ENCODE measurements at regions not wholly inside any gene's neighbourhood (a gene's known extent, or its start where the extent isn't known, plus 50 kb on each side); places are given as distances from the start of the nearest gene placed in this dataset.

GRCh38 chr14:94886931-94887330, 117.0 kb upstream of the GSC start:
- Histone ChIP-seq H3K27me3 (peaks cover 0 to 17% of the 10 kb centered on the region in 2 donors), H3K4me3 (no peak overlapping the region), H3K9me3 (no peaks in the 10 kb centered on the region), H3K27ac (no peak overlapping the region), H3K36me3 (no peaks in the 10 kb centered on the region), H3K4me1 (no peaks in the 10 kb centered on the region)
- no peak for TF ChIP-seq CTCF (IDR thresholded peaks at IDR 0.05)
- no peak for DNase-seq
- ATAC-seq: no peak
- intact Hi-C loops (cut with DNase I): no loop called here

GRCh38 chr14:94885481-94886155, 115.7 kb upstream of the GSC start:
- H3K36me3 ChIP-seq: no peaks in the 10 kb centered on the region
- no peak for DNase-seq
- intact Hi-C loops (cut with DNase I): no loop called here

GRCh38 chr14:94884616-94885230, 114.8 kb upstream of the GSC start:
- intact Hi-C loops (cut with DNase I): no loop called here
- no peaks in the 10 kb centered on the region for H3K36me3 ChIP-seq
- DNase-seq (no peak), ATAC-seq (no peak)
- no peaks in the 10 kb centered on the region for H3K9me3 ChIP-seq
- H3K27ac ChIP-seq: no peak overlapping the region
- no peaks in the 10 kb centered on the region for H3K4me1 ChIP-seq
- TF ChIP-seq CTCF (IDR thresholded peaks at IDR 0.05): no peak
- H3K4me3 ChIP-seq: no peak overlapping the region
- peaks cover 0 to 17% of the 10 kb centered on the region in 2 donors for H3K27me3 ChIP-seq

More at GRCh38 chr14:94885481-94886155, 115.7 kb upstream of the GSC start:
- H3K9me3 ChIP-seq: no peaks in the 10 kb centered on the region
- H3K4me3 ChIP-seq: no peak overlapping the region
- H3K27ac ChIP-seq: no peak overlapping the region
- peaks cover 0 to 17% of the 10 kb centered on the region in 2 donors for H3K27me3 ChIP-seq
- no peak for TF ChIP-seq CTCF (IDR thresholded peaks at IDR 0.05)
- H3K4me1 ChIP-seq: no peaks in the 10 kb centered on the region
- ATAC-seq: no peak

- Histone ChIP-seq H3K4me1 (no peaks in the 10 kb centered on the region), H3K4me3 (no peak overlapping the region), H3K9me3 (no peaks in the 10 kb centered on the region), H3K27me3 (peaks cover 0 to 15% of the 10 kb centered on the region in 2 donors), H3K36me3 (no peaks in the 10 kb centered on the region), H3K27ac (no peak overlapping the region)
- no peak for DNase-seq
- ATAC-seq: no peak
- TF ChIP-seq CTCF (IDR thresholded peaks at IDR 0.05): no peak
- intact Hi-C loops (cut with DNase I): no loop called here
Observed at GRCh38 chr14:94882401-94882800, 112.5 kb upstream of the GSC start.

- Histone ChIP-seq H3K36me3 (no peaks in the 10 kb centered on the region), H3K27ac (no peak overlapping the region), H3K9me3 (no peaks in the 10 kb centered on the region), H3K4me1 (no peaks in the 10 kb centered on the region), H3K27me3 (peaks cover 0 to 18% of the 10 kb centered on the region in 2 donors), H3K4me3 (no peak overlapping the region)
- intact Hi-C loops (cut with DNase I): no loop called here
- no peak for ATAC-seq
- no peak for DNase-seq
- no peak for TF ChIP-seq CTCF (IDR thresholded peaks at IDR 0.05)
Observed at GRCh38 chr14:94880876-94881275, 111.0 kb upstream of the GSC start.

Data from left lung (tissue), 4 donors.